Activated effector memory CD4-positive, alpha-beta T cell treated with anti-CD3 and anti-CD28 coated beads, Interleukin-2, amount 50 U/mL, for 16 hours (primary cell): ENCODE measurements at regions not wholly inside any gene's neighbourhood (a gene's known extent, or its start where the extent isn't known, plus 50 kb on each side); places are given as distances from the start of the nearest gene placed in this dataset.
"Not testable (repeated sequence)": the region's sequence is repeated elsewhere in the genome, so short reads cannot be mapped to it uniquely, and the experiment has no call there.

Source experiments
- DNase-seq: peaks from one replicate; pipeline ENCODE4 v3.0.0-alpha.2; 2020

- DNase-seq, result no peak
These were observed 123.6 kb upstream of the TNPO1 start for GRCh38 chr5:72692651-72693442.

- no peak for DNase-seq
These were observed 124.2 kb upstream of the TNPO1 start for GRCh38 chr5:72692231-72692637.

GRCh38 chr5:72691751-72692150 lies 124.7 kb upstream of the TNPO1 start:
- DNase-seq, result no peak

GRCh38 chr5:72688916-72689315 lies 127.5 kb upstream of the TNPO1 start:
- DNase-seq, result no peak

- no peak for DNase-seq
These were observed 129.2 kb upstream of the TNPO1 start for GRCh38 chr5:72687288-72687687.

GRCh38 chr5:72682561-72682960 lies 133.9 kb upstream of the TNPO1 start:
- DNase-seq, result no peak

GRCh38 chr5:72681781-72682180 lies 134.7 kb upstream of the TNPO1 start:
- no peak for DNase-seq

- DNase-seq, result no peak
These were observed 139.0 kb upstream of the TNPO1 start for GRCh38 chr5:72677447-72677846.

GRCh38 chr5:72676831-72677230 lies 139.6 kb upstream of the TNPO1 start:
- DNase-seq, result not testable (repeated sequence)

GRCh38 chr5:72673623-72674022 lies 142.8 kb upstream of the TNPO1 start:
- no peak for DNase-seq

- DNase-seq, result no peak
These were observed 143.3 kb upstream of the TNPO1 start for GRCh38 chr5:72673180-72673579.

- no peak for DNase-seq
These were observed 148.8 kb upstream of the TNPO1 start for GRCh38 chr5:72667708-72668107.

GRCh38 chr5:72662936-72663335 lies 153.5 kb upstream of the TNPO1 start:
- DNase-seq, result no peak

GRCh38 chr5:72662305-72662704 lies 154.2 kb upstream of the TNPO1 start:
- DNase-seq, result no peak

- DNase-seq, result no peak
These were observed 154.2 kb upstream of the ZNF366 start for GRCh38 chr5:72661405-72661804.

- DNase-seq, result no peak
These were observed 152.5 kb upstream of the ZNF366 start for GRCh38 chr5:72659726-72660125.

GRCh38 chr5:72658761-72659540 lies 151.7 kb upstream of the ZNF366 start:
- no peak for DNase-seq

- no peak for DNase-seq
These were observed 151.0 kb upstream of the ZNF366 start for GRCh38 chr5:72658161-72658560.

- DNase-seq, result no peak
These were observed 149.7 kb upstream of the ZNF366 start for GRCh38 chr5:72656756-72657513.

- DNase-seq, result no peak
These were observed 149.1 kb upstream of the ZNF366 start for GRCh38 chr5:72656331-72656730.

GRCh38 chr5:72654231-72654630 lies 147.0 kb upstream of the ZNF366 start:
- DNase-seq, result no peak

GRCh38 chr5:72653586-72653985 lies 146.4 kb upstream of the ZNF366 start:
- no peak for DNase-seq

- DNase-seq, result no peak
These were observed 144.6 kb upstream of the ZNF366 start for GRCh38 chr5:72651779-72652178.

GRCh38 chr5:72651109-72651508 lies 143.9 kb upstream of the ZNF366 start:
- DNase-seq, result no peak
